ENCODE measurements at regions not wholly inside any gene's neighbourhood (a gene's known extent, or its start where the extent isn't known, plus 50 kb on each side); places are given as distances from the start of the nearest gene placed in this dataset.

GRCh38 chr11:92168936-92169335, 55.7 kb upstream of the FAT3 start:
- H3K27ac ChIP-seq, result no peak overlapping the region
- H3K9me3 ChIP-seq, result no peaks in the 10 kb centered on the region
- 79 to 82% methylated on average over 1 of the region's 1 CpG for WGBS, 2 donors
- no peak for TF ChIP-seq POLR2A (IDR thresholded peaks at IDR 0.05)
- TF ChIP-seq, protein P1, sequence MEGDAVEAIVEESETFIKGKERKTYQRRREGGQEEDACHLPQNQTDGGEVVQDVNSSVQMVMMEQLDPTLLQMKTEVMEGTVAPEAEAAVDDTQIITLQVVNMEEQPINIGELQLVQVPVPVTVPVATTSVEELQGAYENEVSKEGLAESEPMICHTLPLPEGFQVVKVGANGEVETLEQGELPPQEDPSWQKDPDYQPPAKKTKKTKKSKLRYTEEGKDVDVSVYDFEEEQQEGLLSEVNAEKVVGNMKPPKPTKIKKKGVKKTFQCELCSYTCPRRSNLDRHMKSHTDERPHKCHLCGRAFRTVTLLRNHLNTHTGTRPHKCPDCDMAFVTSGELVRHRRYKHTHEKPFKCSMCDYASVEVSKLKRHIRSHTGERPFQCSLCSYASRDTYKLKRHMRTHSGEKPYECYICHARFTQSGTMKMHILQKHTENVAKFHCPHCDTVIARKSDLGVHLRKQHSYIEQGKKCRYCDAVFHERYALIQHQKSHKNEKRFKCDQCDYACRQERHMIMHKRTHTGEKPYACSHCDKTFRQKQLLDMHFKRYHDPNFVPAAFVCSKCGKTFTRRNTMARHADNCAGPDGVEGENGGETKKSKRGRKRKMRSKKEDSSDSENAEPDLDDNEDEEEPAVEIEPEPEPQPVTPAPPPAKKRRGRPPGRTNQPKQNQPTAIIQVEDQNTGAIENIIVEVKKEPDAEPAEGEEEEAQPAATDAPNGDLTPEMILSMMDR (IDR thresholded peaks at IDR 0.05), result no peak
- no peaks in the 10 kb centered on the region for H3K27me3 ChIP-seq
- DNase-seq, result no peak
- no peak for ATAC-seq
- intact Hi-C loops (cut with DNase I), result no loop called here
- H3K4me3 ChIP-seq, result no peak overlapping the region
- H3K36me3 ChIP-seq (replicated peaks in 1 of 2; ENCODE audit: insufficient read depth in 1 of 2, low read depth in 2 of 2), result no peaks in the 10 kb centered on the region
- H3K4me1 ChIP-seq, result no peaks in the 10 kb centered on the region

DNA sequence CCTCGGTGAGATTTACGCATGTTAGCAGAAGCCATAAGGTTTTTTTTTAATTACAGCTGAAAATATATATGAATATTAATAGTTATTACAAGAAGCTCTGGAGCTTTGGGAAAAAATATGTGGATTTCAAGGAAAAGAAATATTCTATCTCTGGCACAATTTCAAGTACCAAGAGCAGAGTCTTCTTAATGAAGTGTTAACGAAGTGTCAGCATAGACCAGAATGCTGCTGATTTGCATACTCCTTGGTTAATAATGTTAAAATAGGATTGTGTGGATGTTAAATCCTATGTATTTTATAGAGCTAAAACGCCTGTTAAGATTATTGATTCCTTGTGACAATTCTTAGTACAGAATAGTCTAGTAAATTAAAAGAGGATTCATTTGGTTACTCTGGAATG, 57.0 kb upstream of the FAT3 start:
- no peak for TF ChIP-seq POLR2A (IDR thresholded peaks at IDR 0.05)
- TF ChIP-seq, protein P1 (IDR thresholded peaks at IDR 0.05), result no peak
- intact Hi-C loops (cut with DNase I), result no loop called here
- Histone ChIP-seq H3K4me1 (no peaks in the 10 kb centered on the region), H3K9me3 (no peaks in the 10 kb centered on the region), H3K36me3 (replicated peaks in 1 of 2; ENCODE audit: insufficient read depth in 1 of 2, low read depth in 2 of 2) (no peaks in the 10 kb centered on the region), H3K4me3 (no peak overlapping the region), H3K27me3 (no peaks in the 10 kb centered on the region), H3K27ac (no peak overlapping the region)
- DNase-seq (no peak), ATAC-seq (no peak)
- WGBS, 2 donors, result 75 to 81% methylated on average over 4 of the region's 4 CpGs

DNA sequence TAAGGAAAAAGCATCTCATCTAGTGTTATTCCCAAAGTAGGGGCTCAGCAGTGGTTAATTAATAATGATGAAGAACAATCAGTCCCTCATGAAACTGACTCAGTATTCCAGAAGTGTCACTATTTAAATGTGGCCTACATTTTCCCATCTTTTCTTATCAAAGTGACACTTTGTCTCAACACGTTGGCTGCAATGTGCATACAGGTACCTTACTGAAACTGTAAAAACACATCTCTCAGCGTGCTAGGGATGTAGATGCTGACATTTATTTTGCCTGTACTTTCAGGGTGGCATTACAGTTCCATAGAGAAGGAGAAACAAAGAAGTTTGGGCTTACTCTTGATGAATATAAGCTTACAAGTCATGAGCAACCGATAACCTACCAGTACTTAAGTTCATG, 58.3 kb upstream of the FAT3 start:
- no peak for DNase-seq
- intact Hi-C loops (cut with DNase I), result no loop called here
- TF ChIP-seq POLR2A (IDR thresholded peaks at IDR 0.05), result no peak
- TF ChIP-seq, protein P1 (IDR thresholded peaks at IDR 0.05), result no peak
- 60 to 65% methylated on average over 3 of the region's 3 CpGs for WGBS, 2 donors
- ATAC-seq, result no peak
- Histone ChIP-seq H3K36me3 (replicated peaks in 1 of 2; ENCODE audit: insufficient read depth in 1 of 2, low read depth in 2 of 2) (no peaks in the 10 kb centered on the region), H3K27me3 (no peaks in the 10 kb centered on the region), H3K9me3 (no peaks in the 10 kb centered on the region), H3K27ac (no peak overlapping the region), H3K4me1 (no peaks in the 10 kb centered on the region), H3K4me3 (no peak overlapping the region)

DNA sequence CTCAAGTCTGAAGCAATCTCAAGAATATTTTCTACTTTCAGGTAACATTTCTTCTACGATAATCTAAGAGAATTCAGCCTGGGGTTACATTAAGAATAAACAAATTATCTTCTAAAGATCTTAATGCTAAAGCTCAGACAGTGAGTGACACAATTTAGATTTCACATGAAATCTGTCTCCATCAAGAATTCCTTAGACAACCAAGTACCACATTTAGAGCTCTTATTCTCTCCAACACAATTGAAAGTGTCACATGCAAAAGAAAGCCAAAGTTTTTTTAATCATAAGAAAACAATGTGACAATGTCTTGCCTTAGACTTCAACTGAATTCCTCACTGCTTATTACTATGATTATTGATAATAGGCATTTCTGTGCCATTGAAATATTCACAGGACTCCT, 60.7 kb upstream of the FAT3 start:
- Histone ChIP-seq H3K4me1 (no peaks in the 10 kb centered on the region), H3K27ac (no peak overlapping the region), H3K27me3 (no peaks in the 10 kb centered on the region), H3K36me3 (replicated peaks in 1 of 2; ENCODE audit: insufficient read depth in 1 of 2, low read depth in 2 of 2) (no peaks in the 10 kb centered on the region), H3K9me3 (no peaks in the 10 kb centered on the region), H3K4me3 (no peak overlapping the region)
- DNase-seq (no peak), ATAC-seq (no peak)
- intact Hi-C loops (cut with DNase I), result no loop called here
- 70 to 76% methylated on average over 1 of the region's 1 CpG for WGBS, 2 donors
- no peak for TF ChIP-seq POLR2A (IDR thresholded peaks at IDR 0.05)
- TF ChIP-seq, protein P1 (IDR thresholded peaks at IDR 0.05), result no peak

- H3K4me1 ChIP-seq, result no peaks in the 10 kb centered on the region
- no peak overlapping the region for H3K4me3 ChIP-seq
- H3K9me3 ChIP-seq, result no peaks in the 10 kb centered on the region
- DNase-seq (no peak), ATAC-seq (no peak)
- WGBS, 2 donors, result 62 to 66% methylated on average over 2 of the region's 2 CpGs
- H3K27ac ChIP-seq, result no peak overlapping the region
- intact Hi-C loops (cut with DNase I), result no loop called here
- H3K27me3 ChIP-seq, result no peaks in the 10 kb centered on the region
- no peaks in the 10 kb centered on the region for H3K36me3 ChIP-seq (replicated peaks in 1 of 2; ENCODE audit: insufficient read depth in 1 of 2, low read depth in 2 of 2)
- no peak for TF ChIP-seq POLR2A (IDR thresholded peaks at IDR 0.05)
Measured at GRCh38 chr11:92162776-92163175, 61.8 kb upstream of the FAT3 start.

Measured in body of pancreas (tissue), 4 donors.